HG02885 (cell line): ENCODE measurements at regions not wholly inside any gene's neighbourhood (a gene's known extent, or its start where the extent isn't known, plus 50 kb on each side); places are given as distances from the start of the nearest gene placed in this dataset.

ENCODE experiments used
- ATAC-seq: cut with Tn5 transposase; IDR thresholded peaks from one replicate; pipeline ENCODE4 v1.9.1; 2021; ENCODE audit warnings: mild to moderate bottlenecking; ENCODE audit not compliant: unreplicated experiment, poor library complexity

GRCh38 chr10:3476186-3476585, 303.6 kb upstream of the PITRM1 start:
- ATAC-seq: no peak

GRCh38 chr10:3475367-3475766, 302.8 kb upstream of the PITRM1 start:
- no peak for ATAC-seq

DNA sequence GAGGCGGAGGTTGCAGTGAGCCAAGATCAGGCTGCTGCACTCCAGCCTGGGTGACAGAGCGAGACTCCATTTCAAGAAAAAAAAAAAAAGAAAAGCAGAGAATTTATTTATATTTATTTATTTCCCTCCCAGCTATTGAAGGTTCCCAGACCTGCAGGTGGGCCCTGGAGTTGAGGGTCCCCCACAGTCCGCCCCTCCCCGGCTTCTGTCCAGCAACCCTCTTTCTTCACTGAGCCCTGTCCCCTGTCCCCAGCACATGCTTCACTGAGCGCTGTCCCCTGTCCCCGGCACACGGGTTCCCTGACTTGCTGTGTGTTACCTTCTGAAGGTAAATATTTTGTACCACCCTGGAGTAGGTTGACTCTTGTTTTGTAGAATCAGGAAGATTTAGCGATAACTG, 301.7 kb upstream of the PITRM1 start:
- no peak for ATAC-seq

- ATAC-seq: no peak
Measured at GRCh38 chr10:3473271-3473670, 300.7 kb upstream of the PITRM1 start.

DNA sequence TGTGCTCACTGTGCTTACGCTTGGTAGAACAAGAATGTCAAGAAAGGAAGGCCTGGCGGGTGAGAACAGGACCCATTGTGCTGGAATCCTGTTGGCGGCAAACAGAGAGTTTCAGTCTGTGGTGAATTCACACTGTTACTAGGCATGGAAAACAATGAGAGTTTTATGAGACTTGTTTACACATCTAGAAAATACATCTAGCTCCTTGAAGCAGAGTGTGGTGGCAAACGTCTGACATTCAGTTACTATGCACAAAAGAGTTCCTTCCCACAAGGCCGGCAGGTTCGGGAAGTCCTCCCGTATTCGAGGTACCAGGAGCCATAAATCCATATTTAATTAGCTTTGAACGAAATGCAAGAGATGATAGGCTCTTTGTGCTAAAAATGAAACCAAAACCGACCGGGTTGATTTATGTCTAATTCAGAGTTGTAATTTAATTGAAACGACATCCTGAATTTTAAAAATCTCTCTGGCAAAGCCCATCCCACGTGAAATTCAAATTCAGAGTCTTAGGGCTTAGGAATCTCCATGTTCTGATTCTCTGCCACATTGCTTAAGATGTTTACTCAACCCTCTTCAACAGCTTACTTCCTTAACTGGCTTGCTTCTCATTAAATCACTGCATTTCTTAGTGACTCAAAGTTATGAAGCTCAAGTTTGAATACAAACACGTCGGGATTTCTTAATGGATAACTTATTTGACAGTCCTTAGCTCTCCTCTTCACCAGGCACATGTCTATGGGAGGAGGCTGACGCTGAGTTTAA, 299.9 kb upstream of the PITRM1 start:
- ATAC-seq: no peak

DNA sequence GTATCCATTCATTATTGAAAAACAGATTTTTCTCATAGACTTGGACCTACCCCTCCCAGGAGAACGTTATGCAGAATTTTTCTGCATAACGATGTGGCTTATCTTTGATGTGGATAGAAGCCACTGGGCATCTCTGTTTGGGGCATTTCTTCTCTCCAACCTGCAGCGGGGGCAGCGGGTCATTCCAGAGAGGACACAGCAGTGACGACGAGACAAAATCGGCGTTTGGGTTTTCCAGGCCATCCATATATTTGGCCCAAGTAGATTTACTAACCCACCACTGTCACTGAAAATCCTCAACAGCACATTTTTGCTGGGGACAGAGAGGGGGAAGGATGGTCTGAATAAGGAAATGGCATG, 299.3 kb upstream of the PITRM1 start:
- ATAC-seq: no peak

GRCh38 chr10:3471472-3471871, 298.9 kb upstream of the PITRM1 start:
- ATAC-seq: no peak

- no peak for ATAC-seq
Measured at GRCh38 chr10:3470191-3470590, 297.6 kb upstream of the PITRM1 start.

DNA sequence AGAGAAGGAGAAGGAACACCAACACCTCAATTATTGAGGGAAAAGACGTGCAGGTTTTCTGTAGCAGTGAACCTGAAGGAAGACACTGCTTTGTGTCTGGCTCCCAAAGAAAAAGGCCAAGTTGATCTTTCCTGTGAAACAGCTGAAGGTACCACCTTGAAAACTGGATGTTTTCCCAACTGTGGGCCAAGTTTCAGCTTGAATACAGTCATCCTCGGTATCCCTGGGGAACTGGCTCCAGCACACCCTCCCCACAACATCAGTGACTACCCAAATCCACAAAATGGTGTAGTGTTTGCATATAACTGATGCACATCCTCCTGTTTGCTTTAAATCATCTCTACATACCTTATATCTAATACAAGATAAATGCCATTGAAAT, 297.0 kb upstream of the PITRM1 start:
- ATAC-seq: no peak

GRCh38 chr10:3468919-3469638, 296.5 kb upstream of the PITRM1 start:
- no peak for ATAC-seq

DNA sequence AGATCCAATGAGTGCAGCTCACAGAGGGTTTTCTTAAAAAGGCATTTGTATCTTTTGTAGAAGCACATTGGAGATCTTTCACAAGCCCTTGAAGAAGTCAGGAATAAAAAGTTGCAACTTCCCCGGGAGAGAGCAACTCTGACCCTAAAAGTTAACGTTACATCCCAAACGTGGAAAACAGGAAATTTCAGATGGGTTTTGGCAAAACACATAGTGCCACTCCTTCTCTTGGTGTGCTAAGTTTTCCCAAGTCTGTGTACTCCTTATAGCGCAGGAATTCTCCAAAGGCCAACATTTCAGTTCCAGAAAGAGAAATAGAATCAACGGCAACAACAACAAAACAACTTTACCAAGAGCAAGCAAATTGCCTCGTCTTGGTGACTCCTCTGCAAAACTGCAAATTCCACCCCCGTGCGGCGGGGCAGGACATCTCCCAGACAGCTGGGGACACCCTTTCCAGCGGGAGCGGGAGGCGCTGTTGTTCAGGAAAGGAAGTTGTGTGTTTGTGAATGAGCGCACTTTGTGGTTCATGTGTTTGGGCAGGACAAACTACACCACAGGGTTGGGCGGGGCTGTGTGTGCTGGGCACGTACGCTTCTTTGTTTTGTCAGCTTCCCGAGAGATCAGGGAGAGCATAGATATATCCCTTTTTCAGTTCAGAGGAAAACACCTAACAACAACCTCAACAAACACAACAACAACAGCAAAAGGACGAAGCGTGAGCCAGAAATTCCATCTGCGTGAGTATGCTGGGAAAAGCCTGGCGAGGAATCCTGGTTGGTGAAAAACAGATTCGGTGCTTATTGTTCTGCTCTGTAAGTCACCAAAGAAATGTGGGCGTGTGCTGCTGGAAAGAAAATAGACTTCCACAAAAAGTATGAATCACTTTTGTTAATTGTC, 294.7 kb upstream of the PITRM1 start:
- ATAC-seq: no peak

GRCh38 chr10:3465406-3465891, 292.9 kb upstream of the PITRM1 start:
- ATAC-seq: no peak

GRCh38 chr10:3464760-3465405, 292.3 kb upstream of the PITRM1 start:
- ATAC-seq: no peak

DNA sequence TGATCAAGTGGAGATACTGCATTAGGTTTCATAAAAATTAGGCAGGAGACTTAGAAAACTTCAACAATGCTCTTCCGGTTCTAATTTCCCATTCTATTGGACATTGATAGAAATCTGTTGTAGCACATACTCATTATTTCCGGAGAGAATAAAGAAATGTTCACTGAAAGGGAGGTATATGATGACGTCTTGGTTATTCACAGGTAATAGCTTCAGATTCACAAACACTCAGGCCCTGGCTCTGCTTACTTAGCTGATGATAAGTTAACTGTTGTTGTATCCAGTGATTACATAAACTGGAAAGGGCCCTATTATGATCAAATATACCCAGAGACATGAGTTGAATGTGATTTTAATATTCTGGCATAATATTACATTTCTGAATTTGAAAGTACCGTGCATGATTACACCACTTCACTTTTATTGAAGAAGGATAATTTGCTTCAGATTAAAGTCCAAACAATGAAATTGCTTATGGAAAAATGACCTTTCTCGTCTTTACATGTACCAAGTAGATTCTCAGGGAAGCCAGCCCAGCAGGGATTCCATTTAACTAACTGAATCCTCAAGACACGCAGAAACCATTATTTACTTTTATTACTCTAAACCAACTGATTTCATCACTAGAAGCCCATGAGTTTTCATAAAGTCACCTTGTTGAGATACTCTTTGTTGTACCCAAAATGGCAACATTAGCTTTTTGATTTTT, 288.0 kb upstream of the PITRM1 start:
- ATAC-seq: no peak

DNA sequence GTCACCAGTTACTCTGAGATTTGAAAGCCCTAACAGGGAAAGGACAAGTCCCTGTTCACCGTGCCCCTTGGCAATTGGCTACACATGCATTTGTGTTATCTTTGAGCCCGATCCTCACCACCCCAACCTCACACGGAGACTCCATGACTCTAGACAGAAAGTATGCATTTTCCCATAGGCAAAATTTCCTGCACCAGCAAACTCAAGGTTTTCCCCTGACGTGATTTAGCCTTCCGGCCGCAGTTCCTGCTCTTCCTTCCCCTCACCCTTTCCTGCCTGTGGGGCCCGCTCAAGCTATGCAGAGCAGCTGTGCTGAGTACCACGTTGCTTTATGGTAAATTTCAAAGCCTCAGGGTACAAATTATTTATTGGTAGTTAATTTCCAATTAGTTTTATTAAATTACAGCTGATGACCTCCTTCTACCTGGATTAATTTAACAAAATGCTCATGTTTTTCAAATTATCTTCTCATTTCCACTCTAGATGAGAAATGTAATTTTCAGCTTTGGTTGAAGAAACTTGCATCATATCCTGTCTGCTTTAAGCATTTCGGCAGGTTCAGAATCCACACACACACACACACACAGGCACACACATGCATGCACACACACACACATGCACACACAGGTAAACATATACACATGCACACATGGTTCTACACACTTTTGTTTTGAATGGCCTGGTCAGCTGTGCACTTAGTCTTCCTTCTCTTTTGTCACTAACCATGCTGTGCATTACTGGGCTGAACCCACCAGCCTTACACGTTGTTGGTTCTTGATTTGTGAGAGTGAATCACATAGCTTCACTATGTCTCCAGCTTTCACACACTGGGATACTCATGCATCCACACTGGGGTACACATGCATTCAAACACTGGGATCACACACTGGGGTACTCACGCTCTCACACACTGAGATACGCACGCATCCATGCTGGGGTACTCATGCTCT, 283.1 kb upstream of the PITRM1 start:
- ATAC-seq: no peak

GRCh38 chr10:3452683-3453361, 280.2 kb upstream of the PITRM1 start:
- ATAC-seq: no peak

- no peak for ATAC-seq
Measured at GRCh38 chr10:3452173-3452626, 279.6 kb upstream of the PITRM1 start.
